ENCODE measurements at regions not wholly inside any gene's neighbourhood (a gene's known extent, or its start where the extent isn't known, plus 50 kb on each side); places are given as distances from the start of the nearest gene placed in this dataset.

GRCh38 chr11:122423886-122424285, 231.6 kb upstream of the UBASH3B start:
- no peak for ATAC-seq

GRCh38 chr11:122423273-122423672, 232.2 kb upstream of the UBASH3B start:
- no peak for ATAC-seq
- TF ChIP-seq ESRRG (CRISPR knock-in tag; IDR thresholded peaks at IDR 0.05) (no peak), ZNF8 (CRISPR knock-in tag; IDR thresholded peaks at IDR 0.05) (no peak), BACH2 (CRISPR knock-in tag; IDR thresholded peaks at IDR 0.05; ENCODE audit: borderline replicate concordance) (no peak), ZFP30 (CRISPR knock-in tag; IDR thresholded peaks at IDR 0.05) (no peak), RARB (CRISPR knock-in tag; IDR thresholded peaks at IDR 0.05) (no peak), CREB5 (CRISPR knock-in tag; IDR thresholded peaks at IDR 0.05; ENCODE audit: low read depth) (no peak), TCF4 (CRISPR knock-in tag; IDR thresholded peaks at IDR 0.05; ENCODE audit: borderline replicate concordance) (no peak), POU6F1 (CRISPR knock-in tag; IDR thresholded peaks at IDR 0.05; ENCODE audit: borderline replicate concordance, low read depth) (no peak), ZNF565 (CRISPR knock-in tag; conservative IDR thresholded peaks at IDR 0.05; ENCODE audit: low read depth) (no peak)
- TF ChIP-seq, protein P1, sequence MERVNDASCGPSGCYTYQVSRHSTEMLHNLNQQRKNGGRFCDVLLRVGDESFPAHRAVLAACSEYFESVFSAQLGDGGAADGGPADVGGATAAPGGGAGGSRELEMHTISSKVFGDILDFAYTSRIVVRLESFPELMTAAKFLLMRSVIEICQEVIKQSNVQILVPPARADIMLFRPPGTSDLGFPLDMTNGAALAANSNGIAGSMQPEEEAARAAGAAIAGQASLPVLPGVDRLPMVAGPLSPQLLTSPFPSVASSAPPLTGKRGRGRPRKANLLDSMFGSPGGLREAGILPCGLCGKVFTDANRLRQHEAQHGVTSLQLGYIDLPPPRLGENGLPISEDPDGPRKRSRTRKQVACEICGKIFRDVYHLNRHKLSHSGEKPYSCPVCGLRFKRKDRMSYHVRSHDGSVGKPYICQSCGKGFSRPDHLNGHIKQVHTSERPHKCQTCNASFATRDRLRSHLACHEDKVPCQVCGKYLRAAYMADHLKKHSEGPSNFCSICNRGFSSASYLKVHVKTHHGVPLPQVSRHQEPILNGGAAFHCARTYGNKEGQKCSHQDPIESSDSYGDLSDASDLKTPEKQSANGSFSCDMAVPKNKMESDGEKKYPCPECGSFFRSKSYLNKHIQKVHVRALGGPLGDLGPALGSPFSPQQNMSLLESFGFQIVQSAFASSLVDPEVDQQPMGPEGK (CRISPR knock-in tag; IDR thresholded peaks at IDR 0.05; ENCODE audit: borderline replicate concordance): no peak
- TF ChIP-seq, protein P2, sequence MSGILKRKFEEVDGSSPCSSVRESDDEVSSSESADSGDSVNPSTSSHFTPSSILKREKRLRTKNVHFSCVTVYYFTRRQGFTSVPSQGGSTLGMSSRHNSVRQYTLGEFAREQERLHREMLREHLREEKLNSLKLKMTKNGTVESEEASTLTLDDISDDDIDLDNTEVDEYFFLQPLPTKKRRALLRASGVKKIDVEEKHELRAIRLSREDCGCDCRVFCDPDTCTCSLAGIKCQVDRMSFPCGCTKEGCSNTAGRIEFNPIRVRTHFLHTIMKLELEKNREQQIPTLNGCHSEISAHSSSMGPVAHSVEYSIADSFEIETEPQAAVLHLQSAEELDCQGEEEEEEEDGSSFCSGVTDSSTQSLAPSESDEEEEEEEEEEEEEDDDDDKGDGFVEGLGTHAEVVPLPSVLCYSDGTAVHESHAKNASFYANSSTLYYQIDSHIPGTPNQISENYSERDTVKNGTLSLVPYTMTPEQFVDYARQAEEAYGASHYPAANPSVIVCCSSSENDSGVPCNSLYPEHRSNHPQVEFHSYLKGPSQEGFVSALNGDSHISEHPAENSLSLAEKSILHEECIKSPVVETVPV (CRISPR knock-in tag; IDR thresholded peaks at IDR 0.05): no peak
- TF ChIP-seq, protein P3, sequence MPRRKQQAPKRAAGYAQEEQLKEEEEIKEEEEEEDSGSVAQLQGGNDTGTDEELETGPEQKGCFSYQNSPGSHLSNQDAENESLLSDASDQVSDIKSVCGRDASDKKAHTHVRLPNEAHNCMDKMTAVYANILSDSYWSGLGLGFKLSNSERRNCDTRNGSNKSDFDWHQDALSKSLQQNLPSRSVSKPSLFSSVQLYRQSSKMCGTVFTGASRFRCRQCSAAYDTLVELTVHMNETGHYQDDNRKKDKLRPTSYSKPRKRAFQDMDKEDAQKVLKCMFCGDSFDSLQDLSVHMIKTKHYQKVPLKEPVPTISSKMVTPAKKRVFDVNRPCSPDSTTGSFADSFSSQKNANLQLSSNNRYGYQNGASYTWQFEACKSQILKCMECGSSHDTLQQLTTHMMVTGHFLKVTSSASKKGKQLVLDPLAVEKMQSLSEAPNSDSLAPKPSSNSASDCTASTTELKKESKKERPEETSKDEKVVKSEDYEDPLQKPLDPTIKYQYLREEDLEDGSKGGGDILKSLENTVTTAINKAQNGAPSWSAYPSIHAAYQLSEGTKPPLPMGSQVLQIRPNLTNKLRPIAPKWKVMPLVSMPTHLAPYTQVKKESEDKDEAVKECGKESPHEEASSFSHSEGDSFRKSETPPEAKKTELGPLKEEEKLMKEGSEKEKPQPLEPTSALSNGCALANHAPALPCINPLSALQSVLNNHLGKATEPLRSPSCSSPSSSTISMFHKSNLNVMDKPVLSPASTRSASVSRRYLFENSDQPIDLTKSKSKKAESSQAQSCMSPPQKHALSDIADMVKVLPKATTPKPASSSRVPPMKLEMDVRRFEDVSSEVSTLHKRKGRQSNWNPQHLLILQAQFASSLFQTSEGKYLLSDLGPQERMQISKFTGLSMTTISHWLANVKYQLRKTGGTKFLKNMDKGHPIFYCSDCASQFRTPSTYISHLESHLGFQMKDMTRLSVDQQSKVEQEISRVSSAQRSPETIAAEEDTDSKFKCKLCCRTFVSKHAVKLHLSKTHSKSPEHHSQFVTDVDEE (CRISPR knock-in tag; IDR thresholded peaks at IDR 0.05): no peak

More at GRCh38 chr11:122423886-122424285, 231.6 kb upstream of the UBASH3B start:
- TF ChIP-seq, protein P3 (CRISPR knock-in tag; IDR thresholded peaks at IDR 0.05): no peak
- TF ChIP-seq ARNTL (CRISPR knock-in tag; IDR thresholded peaks at IDR 0.05; ENCODE audit: borderline replicate concordance, low read depth): no peak
- TF ChIP-seq BACH2 (CRISPR knock-in tag; IDR thresholded peaks at IDR 0.05; ENCODE audit: borderline replicate concordance): no peak
- TF ChIP-seq ESRRG (CRISPR knock-in tag; IDR thresholded peaks at IDR 0.05): no peak
- TF ChIP-seq TCF4 (CRISPR knock-in tag; IDR thresholded peaks at IDR 0.05; ENCODE audit: borderline replicate concordance): no peak
- TF ChIP-seq RARB (CRISPR knock-in tag; IDR thresholded peaks at IDR 0.05): no peak
- no peak for TF ChIP-seq CSDC2 (CRISPR knock-in tag; IDR thresholded peaks at IDR 0.05)
- no peak for TF ChIP-seq CREB5 (CRISPR knock-in tag; IDR thresholded peaks at IDR 0.05; ENCODE audit: low read depth)
- no peak for TF ChIP-seq POU6F1 (CRISPR knock-in tag; IDR thresholded peaks at IDR 0.05; ENCODE audit: borderline replicate concordance, low read depth)
- TF ChIP-seq PPARA (CRISPR knock-in tag; IDR thresholded peaks at IDR 0.05; ENCODE audit: borderline replicate concordance): no peak
- TF ChIP-seq ZNF70 (CRISPR knock-in tag; IDR thresholded peaks at IDR 0.05): no peak
- no peak for TF ChIP-seq ISL1 (CRISPR knock-in tag; IDR thresholded peaks at IDR 0.05)
- no peak for TF ChIP-seq SNAI2 (CRISPR knock-in tag; IDR thresholded peaks at IDR 0.05)
- TF ChIP-seq GLIS3 (CRISPR knock-in tag; IDR thresholded peaks at IDR 0.05): no peak
- no peak for TF ChIP-seq ZFP3 (CRISPR knock-in tag; IDR thresholded peaks at IDR 0.05)

Measured in SK-N-SH treated with all-trans-retinoic acid at 6 μM for 48 hours (cell line).